ENCODE measurements at regions not wholly inside any gene's neighbourhood (a gene's known extent, or its start where the extent isn't known, plus 50 kb on each side); places are given as distances from the start of the nearest gene placed in this dataset.
"Not testable (repeated sequence)": the region's sequence is repeated elsewhere in the genome, so short reads cannot be mapped to it uniquely, and the experiment has no call there.

DNA sequence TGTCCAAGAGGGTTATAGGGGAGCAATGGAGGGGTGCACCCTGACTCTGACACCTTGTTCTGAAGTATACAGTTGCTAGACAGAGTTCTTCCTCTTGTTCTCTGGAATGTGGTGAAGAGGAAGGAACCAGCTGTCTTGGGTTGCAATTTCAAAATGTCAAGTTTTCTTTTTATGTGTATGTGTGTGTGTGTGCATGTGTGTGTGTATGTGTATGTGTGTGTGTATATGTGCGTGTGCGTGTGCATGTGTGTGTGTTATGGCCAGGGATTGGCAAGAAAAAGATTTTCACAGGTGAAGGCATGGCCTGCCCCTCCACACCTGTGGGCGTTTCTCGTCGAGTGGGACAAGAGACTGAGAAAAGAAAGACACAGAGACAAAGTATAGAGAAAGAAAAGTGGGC, 81.6 kb upstream of the ADGRA3 start:
- DNase-seq = no peak
- no peak overlapping the region for H3K4me3 Mint-ChIP-seq
- H3K27me3 Mint-ChIP-seq = no peaks in the 10 kb centered on the region
- peaks cover 0 to 6% (median 0%) of the 10 kb centered on the region in 7 donors for H3K9me3 Mint-ChIP-seq
- Histone ChIP-seq H3K36me3 (ENCODE audit: control insufficient read depth, insufficient read depth, low read length) (no peaks in the 10 kb centered on the region), H3K9me3 (ENCODE audit: control insufficient read depth in 2 of 2, low read length in 2 of 2) (peaks cover 0 to 2% of the 10 kb centered on the region in 2 experiments), H3K27ac (ENCODE audit: insufficient read depth, low read length, poor library complexity, severe bottlenecking) (no peak overlapping the region), H3K27me3 (ENCODE audit: control insufficient read depth, insufficient read depth, low read length) (no peaks in the 10 kb centered on the region), H3K4me3 (ENCODE audit: low read depth, low read length) (no peak overlapping the region), H3K4me1 (ENCODE audit: control insufficient read depth, insufficient read depth, low read length, poor library complexity, severe bottlenecking) (no peaks in the 10 kb centered on the region)
- no peak overlapping the region for H3K27ac Mint-ChIP-seq
- ATAC-seq (ENCODE audit: low read depth in 2 of 2) = no peak
- H3K4me1 Mint-ChIP-seq = no peaks in the 10 kb centered on the region
- no peaks in the 10 kb centered on the region for H3K36me3 Mint-ChIP-seq

- not testable (repeated sequence) for H3K36me3 ChIP-seq (ENCODE audit: control insufficient read depth, insufficient read depth, low read length); DNase-seq; H3K4me1 Mint-ChIP-seq; H3K4me1 ChIP-seq (ENCODE audit: control insufficient read depth, insufficient read depth, low read length, poor library complexity, severe bottlenecking); H3K36me3 Mint-ChIP-seq; H3K27me3 Mint-ChIP-seq; H3K27ac ChIP-seq (ENCODE audit: insufficient read depth, low read length, poor library complexity, severe bottlenecking); H3K27ac Mint-ChIP-seq; H3K9me3 Mint-ChIP-seq; ATAC-seq (ENCODE audit: low read depth in 2 of 2); H3K9me3 ChIP-seq (ENCODE audit: control insufficient read depth in 2 of 2, low read length in 2 of 2); H3K4me3 Mint-ChIP-seq; H3K4me3 ChIP-seq (ENCODE audit: low read depth, low read length); H3K27me3 ChIP-seq (ENCODE audit: control insufficient read depth, insufficient read depth, low read length)
These were observed 82.5 kb upstream of the ADGRA3 start for GRCh38 chr4:22598113-22599047.

DNA sequence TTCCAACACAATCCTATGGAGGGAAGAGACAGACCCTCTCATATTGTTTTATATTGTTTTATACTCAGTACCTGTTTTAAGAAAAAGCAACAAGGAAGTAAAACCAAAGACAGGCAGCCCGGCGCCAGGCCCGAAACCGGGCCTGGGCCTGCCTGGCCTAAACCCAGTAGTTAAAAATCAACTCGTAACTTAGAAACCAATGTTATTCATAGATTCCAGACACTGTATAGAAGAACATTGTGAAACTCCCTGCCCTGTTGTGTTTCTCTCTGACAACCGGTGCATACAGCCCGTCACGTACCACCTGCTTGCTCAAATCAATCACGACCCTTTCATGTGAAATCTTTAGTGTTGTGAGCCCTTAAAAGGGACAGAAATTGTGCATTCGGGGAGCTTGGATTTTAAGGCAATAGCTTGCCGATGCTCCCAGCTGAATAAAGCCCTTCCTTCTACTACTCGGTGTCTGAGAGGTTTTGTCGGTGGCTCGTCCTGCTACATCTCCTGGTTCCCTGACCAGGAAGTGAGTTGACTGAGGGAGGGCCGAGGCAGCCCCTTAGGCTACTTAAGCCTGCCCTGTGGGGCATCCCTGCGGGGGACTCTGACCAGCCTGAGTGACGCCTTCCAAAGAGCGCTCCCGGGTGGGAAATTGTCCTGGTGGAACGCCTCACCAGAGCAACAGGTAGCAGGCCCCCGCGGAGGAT, 83.5 kb upstream of the ADGRA3 start:
- not testable (repeated sequence) for H3K9me3 Mint-ChIP-seq; ATAC-seq (ENCODE audit: low read depth in 2 of 2); DNase-seq; H3K27ac ChIP-seq (ENCODE audit: insufficient read depth, low read length, poor library complexity, severe bottlenecking); H3K4me3 ChIP-seq (ENCODE audit: low read depth, low read length); H3K36me3 ChIP-seq (ENCODE audit: control insufficient read depth, insufficient read depth, low read length); H3K36me3 Mint-ChIP-seq; H3K27me3 ChIP-seq (ENCODE audit: control insufficient read depth, insufficient read depth, low read length); H3K4me3 Mint-ChIP-seq; H3K27me3 Mint-ChIP-seq; H3K27ac Mint-ChIP-seq; H3K4me1 Mint-ChIP-seq; H3K4me1 ChIP-seq (ENCODE audit: control insufficient read depth, insufficient read depth, low read length, poor library complexity, severe bottlenecking); H3K9me3 ChIP-seq (ENCODE audit: control insufficient read depth in 2 of 2, low read length in 2 of 2)

DNA sequence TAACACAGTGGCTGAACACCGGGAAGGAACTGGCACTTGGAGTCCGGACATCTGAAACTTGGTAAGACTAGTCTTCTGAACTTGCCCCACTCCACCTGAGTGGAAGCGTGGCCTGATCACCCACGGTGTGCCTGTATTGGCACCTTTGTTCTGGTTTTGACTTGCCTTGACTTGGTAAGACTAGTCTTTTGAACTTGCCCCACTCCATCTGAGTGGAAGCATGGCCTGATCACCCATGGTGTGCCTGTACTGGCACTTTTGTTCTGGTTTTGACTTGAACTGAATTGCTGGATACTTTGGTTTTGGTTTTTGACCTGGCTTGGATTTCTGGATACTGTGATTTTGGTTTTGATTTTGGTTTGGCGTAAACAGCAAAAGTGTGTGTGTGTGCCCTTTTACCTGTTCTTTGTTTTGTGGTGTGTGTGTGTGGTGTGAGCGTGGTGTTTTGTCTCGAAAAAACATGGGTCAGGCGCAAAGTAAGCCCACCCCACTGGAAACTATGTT, 84.1 kb upstream of the ADGRA3 start:
- not testable (repeated sequence) for H3K27me3 ChIP-seq (ENCODE audit: control insufficient read depth, insufficient read depth, low read length); H3K4me1 ChIP-seq (ENCODE audit: control insufficient read depth, insufficient read depth, low read length, poor library complexity, severe bottlenecking); ATAC-seq (ENCODE audit: low read depth in 2 of 2); H3K4me3 Mint-ChIP-seq; DNase-seq; H3K27ac Mint-ChIP-seq; H3K27ac ChIP-seq (ENCODE audit: insufficient read depth, low read length, poor library complexity, severe bottlenecking); H3K4me1 Mint-ChIP-seq; H3K9me3 ChIP-seq (ENCODE audit: control insufficient read depth in 2 of 2, low read length in 2 of 2); H3K4me3 ChIP-seq (ENCODE audit: low read depth, low read length); H3K36me3 Mint-ChIP-seq; H3K27me3 Mint-ChIP-seq; H3K36me3 ChIP-seq (ENCODE audit: control insufficient read depth, insufficient read depth, low read length); H3K9me3 Mint-ChIP-seq

DNA sequence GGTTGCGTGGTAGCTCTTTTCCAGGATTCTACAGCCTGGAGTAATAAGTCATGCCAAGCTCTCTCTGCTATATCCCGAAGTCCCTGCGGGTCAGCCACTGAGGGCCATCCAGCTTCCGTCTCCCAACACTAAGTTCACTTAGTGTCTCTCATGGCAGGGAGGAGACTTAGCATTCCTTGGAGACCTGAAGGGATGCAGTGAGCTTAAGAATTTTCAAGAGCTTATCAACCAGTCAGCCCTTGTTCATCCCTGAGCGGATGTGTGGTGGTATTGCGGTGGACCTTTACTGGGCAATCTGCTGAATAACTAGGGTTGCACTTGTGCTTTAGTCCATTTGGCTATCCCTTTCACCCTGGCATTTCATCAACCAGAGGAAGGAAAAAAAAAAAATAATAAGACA, 85.8 kb upstream of the ADGRA3 start:
- not testable (repeated sequence) for H3K27me3 Mint-ChIP-seq; H3K36me3 Mint-ChIP-seq; H3K27ac ChIP-seq (ENCODE audit: insufficient read depth, low read length, poor library complexity, severe bottlenecking); H3K4me1 ChIP-seq (ENCODE audit: control insufficient read depth, insufficient read depth, low read length, poor library complexity, severe bottlenecking); DNase-seq; H3K36me3 ChIP-seq (ENCODE audit: control insufficient read depth, insufficient read depth, low read length); H3K4me3 ChIP-seq (ENCODE audit: low read depth, low read length); H3K4me3 Mint-ChIP-seq; H3K27ac Mint-ChIP-seq; H3K9me3 ChIP-seq (ENCODE audit: control insufficient read depth in 2 of 2, low read length in 2 of 2); H3K9me3 Mint-ChIP-seq; H3K4me1 Mint-ChIP-seq; H3K27me3 ChIP-seq (ENCODE audit: control insufficient read depth, insufficient read depth, low read length); ATAC-seq (ENCODE audit: low read depth in 2 of 2)

DNA sequence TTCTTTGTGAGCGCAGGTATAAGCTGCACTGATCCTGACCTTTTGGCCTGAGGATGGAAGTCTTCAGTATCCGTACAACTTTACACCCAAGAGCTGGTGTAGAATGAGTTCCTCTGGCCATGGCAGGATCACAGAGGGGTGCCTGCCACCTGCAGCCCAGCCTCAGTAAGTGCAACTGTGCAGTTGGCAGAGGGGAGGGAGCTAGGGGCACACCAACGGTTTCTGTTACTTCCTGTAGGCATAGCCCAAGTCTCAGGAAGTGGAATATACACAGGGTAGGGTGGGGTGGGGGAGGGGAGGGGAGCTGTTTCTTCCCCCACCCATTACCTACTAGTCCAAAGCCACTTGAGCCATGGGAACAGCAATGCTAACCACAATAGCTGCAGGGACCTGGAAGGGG, 85.4 kb upstream of the GBA3 start:
- no peaks in the 10 kb centered on the region for H3K27me3 Mint-ChIP-seq
- no peak overlapping the region for H3K4me3 Mint-ChIP-seq
- DNase-seq (peak in 1 of 3 donors; percentile 57), ATAC-seq (ENCODE audit: low read depth in 2 of 2) (peak in 1 of 2 donors; percentile 53)
- H3K36me3 ChIP-seq (ENCODE audit: control insufficient read depth, insufficient read depth, low read length) = no peaks in the 10 kb centered on the region
- H3K9me3 Mint-ChIP-seq = peaks cover 0 to 7% (median 3%) of the 10 kb centered on the region in 7 donors
- peaks cover 0 to 6% (median 0%) of the 10 kb centered on the region in 4 donors for H3K4me1 Mint-ChIP-seq
- H3K27ac Mint-ChIP-seq = no peak overlapping the region
- no peaks in the 10 kb centered on the region for H3K27me3 ChIP-seq (ENCODE audit: control insufficient read depth, insufficient read depth, low read length)
- H3K4me3 ChIP-seq (ENCODE audit: low read depth, low read length) = no peak overlapping the region
- H3K4me1 ChIP-seq (ENCODE audit: control insufficient read depth, insufficient read depth, low read length, poor library complexity, severe bottlenecking) = no peaks in the 10 kb centered on the region
- no peak overlapping the region for H3K27ac ChIP-seq (ENCODE audit: insufficient read depth, low read length, poor library complexity, severe bottlenecking)
- H3K9me3 ChIP-seq (ENCODE audit: control insufficient read depth in 2 of 2, low read length in 2 of 2) = no peaks in the 10 kb centered on the region
- H3K36me3 Mint-ChIP-seq = no peaks in the 10 kb centered on the region

- not testable (repeated sequence) for H3K9me3 Mint-ChIP-seq; H3K36me3 Mint-ChIP-seq; DNase-seq; H3K4me1 ChIP-seq (ENCODE audit: control insufficient read depth, insufficient read depth, low read length, poor library complexity, severe bottlenecking); ATAC-seq (ENCODE audit: low read depth in 2 of 2); H3K36me3 ChIP-seq (ENCODE audit: control insufficient read depth, insufficient read depth, low read length); H3K27ac ChIP-seq (ENCODE audit: insufficient read depth, low read length, poor library complexity, severe bottlenecking); H3K4me3 Mint-ChIP-seq; H3K27ac Mint-ChIP-seq; H3K27me3 Mint-ChIP-seq; H3K4me1 Mint-ChIP-seq; H3K4me3 ChIP-seq (ENCODE audit: low read depth, low read length); H3K9me3 ChIP-seq (ENCODE audit: control insufficient read depth in 2 of 2, low read length in 2 of 2); H3K27me3 ChIP-seq (ENCODE audit: control insufficient read depth, insufficient read depth, low read length)
These were observed 82.7 kb upstream of the GBA3 start for GRCh38 chr4:22609951-22610525.

Data from CD4-positive, CD25-positive, alpha-beta regulatory T cell (primary cell).